ENCODE measurements at regions not wholly inside any gene's neighbourhood (a gene's known extent, or its start where the extent isn't known, plus 50 kb on each side); places are given as distances from the start of the nearest gene placed in this dataset.

GRCh38 chr2:7289697-7290096, 372.5 kb downstream of the RNF144A start:
- DNase-seq (ENCODE audit: low read depth), result no peak

DNA sequence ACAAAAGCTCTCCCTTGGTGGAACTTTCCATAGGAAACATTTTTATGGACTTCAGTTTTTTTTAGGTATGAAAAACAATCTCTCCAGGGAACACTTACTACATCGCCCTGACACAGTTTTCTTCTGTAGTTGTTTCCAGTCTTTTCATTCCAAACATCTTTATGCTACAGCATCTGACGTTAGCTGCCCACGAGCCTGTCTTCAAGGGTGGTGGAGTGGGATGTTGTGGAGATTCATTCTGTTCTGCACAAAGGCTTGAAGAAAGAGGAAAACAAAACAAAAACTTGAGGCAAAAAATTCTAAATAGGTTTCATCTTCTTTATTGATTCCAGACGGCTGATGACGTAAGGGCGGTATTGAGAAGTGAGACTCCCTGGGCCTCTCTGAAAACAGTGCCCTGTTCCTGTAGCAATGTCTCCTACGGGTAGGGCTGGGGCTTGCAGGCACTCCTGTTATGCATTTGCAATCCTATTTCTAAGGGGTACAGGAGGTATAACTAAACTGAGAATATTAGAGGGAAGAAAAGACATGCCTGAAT, 375.0 kb downstream of the RNF144A start:
- no peak for DNase-seq (ENCODE audit: low read depth)

DNA sequence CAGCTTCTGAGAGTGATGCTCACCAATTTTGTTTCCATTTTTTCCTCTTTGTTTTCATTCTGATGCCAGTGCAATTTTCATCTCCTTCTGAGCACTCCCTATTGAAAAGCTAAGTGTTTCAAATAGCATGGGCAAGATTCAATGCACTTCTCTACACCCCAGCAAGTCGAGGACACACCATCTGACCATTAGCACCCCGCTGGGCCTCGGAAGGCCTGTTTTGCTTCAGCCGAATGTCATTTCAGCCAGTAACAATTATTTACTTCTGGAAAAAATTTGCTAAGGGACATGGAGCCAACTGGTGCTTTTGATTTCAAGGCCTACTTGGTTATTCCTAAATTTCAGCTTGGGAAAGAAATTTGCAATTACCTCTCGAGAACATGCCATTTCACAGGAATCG, 392.4 kb downstream of the RNF144A start:
- no peak for DNase-seq (ENCODE audit: low read depth)

GRCh38 chr2:7324706-7325105, 407.5 kb downstream of the RNF144A start:
- DNase-seq (ENCODE audit: low read depth), result no peak

DNA sequence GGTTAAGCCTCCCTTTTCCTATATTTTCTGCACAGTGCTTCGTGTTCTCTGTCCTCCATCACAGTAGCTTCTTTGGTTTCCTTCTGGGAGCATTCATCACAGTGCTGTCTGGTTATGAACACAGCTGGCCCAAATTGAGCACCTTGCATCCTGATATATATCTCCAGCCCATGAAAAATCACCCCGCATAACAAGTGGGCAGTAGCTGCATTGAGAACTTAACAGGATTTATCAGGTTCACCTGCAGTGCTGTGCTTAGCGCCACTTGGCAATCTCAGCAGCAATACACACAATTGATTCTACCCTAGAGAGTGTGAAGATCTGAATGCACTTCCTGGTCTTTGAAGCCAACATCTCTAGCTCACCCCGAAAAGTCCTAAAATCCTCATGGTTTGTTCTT, 408.0 kb downstream of the RNF144A start:
- no peak for DNase-seq (ENCODE audit: low read depth)

DNA sequence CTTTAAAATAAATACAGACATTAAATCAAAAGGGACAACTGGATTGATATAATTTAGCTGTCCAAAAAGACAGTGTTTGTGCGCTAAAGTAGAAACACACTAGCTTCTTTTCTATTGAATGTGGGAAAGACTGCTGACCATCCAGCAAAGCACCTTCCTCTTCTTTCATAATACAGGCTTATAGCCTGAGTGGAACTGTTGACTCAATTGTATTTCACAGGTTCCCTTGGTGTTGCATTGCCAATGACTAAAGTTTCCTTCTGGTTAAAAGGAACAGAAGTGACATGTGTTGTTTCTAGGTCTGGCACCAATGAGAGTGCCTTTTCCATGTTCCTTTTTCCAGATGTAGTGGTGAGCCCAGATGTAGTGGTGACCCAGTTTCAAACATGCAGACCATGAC, 412.3 kb downstream of the RNF144A start:
- no peak for DNase-seq (ENCODE audit: low read depth)

DNA sequence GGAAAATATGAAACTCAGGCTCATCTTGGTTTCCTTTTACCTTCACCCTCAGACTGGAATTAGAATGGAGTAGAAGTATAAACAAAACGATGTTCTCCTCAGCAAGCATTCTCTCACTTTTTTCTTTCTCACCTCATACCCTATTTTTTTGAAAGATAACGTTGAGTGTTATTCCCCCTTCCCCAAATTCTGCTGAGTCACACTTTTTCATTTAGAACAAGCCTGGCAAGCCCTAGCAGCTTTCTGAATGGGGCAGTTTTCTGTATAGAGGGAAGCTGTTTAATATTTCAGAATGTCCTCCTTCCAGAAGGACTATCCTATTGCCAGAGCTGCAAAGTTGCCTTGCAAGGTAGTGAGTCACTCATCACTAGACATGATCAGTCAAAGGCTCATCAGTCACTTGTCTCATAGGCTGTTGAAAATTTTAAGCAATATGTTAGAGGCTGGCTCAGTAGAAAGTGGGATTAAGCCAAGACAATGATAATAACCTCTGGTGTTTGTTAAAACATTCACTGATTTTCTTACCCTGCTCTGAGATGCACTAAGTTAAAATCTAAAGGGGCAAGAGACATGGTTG, 416.1 kb downstream of the RNF144A start:
- DNase-seq (ENCODE audit: low read depth), result no peak

DNA sequence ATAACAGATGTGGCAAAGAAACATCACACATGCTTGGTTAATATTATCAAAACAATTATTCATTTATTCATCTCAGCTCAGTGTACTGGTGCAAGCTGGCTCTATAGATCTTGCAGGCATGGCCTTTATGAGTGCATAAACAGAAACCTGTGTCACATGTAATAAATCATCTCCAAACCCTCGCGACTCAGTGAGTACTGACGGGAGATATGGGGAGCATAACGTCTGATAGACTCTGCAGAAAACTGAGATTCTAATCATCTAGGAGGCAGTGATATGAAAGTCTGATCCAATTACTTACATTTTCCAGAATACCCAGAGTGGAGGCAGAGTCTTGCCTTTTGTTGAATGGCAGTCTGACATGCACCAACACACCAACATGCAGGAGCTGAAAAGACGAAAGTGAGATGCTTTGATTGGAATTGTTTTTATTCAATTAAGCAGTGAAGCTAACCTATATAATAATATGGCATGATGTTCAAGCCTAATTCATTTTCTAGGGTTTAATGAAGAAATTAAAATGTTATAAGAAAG, 416.8 kb downstream of the RNF144A start:
- DNase-seq (ENCODE audit: low read depth), result no peak

GRCh38 chr2:7338961-7339360, 421.7 kb downstream of the RNF144A start:
- DNase-seq (ENCODE audit: low read depth), result no peak

DNA sequence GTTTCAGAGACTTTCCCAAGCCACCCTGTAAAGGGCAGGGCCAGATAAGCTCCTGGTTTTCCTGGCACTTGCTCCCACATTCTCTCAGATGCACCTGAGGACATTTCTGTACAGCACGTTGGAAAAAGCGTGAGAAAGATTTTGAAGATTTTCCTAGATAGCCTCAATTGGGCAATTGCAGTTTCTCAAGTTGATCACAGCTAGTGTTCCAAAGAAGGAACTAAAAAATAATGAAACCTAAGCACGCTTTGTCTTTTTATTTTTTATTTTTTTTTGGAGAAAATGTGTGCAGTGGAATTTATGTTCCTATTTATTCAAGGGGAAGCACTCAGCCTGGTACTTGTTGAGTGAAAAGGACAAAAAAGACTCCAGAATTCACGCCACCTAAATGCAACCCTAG, 429.1 kb downstream of the RNF144A start:
- DNase-seq (ENCODE audit: low read depth), result no peak

- DNase-seq (ENCODE audit: low read depth), result no peak
Observed at GRCh38 chr2:7348761-7349160, 431.5 kb downstream of the RNF144A start.

GRCh38 chr2:7352191-7352590, 435.0 kb downstream of the RNF144A start:
- DNase-seq (ENCODE audit: low read depth), result no peak

DNA sequence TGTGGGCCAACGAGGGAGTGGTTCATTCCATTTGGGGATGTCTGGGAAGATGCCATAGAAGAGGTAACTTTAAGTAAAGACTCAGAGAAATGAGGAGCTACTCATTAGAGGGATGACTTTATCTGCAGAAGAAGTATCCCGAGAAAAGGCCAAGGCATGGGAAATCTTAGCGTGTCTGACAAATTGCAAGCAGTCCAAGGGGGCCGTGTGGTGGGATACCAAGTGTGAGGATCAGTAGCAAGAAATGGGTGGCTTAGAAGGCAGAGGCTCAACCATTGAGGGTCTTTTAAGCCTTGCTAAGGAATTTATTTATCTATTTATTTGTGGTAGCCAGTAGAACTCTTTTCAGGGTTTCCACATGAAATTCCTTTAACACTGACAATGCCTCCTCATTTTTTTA, 436.4 kb downstream of the RNF144A start:
- DNase-seq (ENCODE audit: low read depth), result no peak

- DNase-seq (ENCODE audit: low read depth), result no peak
Observed at GRCh38 chr2:7355781-7356180, 438.6 kb downstream of the RNF144A start.

DNA sequence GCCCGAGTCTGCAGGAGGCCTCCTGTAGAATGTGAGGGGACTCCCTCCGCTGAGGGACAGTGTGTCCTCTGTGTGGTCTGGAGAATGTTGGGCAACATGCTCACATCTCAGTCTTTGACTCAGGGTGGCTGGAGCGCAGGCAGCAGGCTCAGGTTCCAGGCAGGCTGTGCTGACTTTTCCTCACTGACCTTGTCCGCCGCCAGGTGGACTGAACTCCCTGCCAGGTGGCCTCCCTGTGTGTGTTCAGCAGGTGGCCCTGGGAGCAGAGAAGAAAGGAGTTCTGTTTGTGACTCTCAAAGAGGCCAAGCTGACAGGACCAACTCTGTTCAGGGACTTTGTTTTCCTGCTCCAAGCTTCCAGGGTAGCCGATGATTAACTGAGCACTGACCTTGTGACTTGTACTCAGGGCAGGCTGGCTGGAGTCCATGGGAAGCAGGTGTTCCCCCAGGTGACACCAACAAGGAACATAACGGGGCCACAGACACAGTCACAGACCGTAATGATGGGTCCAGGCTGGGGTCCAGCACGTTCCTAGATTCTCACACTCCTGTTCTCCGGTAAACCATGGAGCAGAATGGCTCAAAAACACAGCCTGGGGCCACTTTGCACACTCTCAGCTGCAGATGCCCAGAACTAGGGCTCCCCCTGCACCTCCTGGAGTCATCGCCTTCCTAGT, 439.8 kb downstream of the RNF144A start:
- no peak for DNase-seq (ENCODE audit: low read depth)

DNA sequence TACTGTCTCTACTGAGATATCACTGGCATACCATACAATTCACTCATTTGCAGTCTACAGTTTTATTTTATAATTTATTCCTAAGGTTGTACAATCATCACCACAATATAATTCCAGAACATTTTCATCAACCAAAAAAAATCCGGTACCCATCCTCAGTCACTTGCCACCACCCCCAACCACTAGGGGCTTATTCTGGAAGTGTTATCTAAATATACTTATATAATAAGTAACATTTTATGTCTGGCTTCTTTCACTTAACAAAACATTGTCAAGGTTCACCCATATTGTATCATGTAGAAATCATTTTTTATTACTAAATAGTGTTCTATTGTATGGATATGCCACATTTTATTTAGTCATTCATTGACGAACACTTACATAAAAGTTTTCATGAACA, 440.8 kb downstream of the RNF144A start:
- DNase-seq (ENCODE audit: low read depth), result no peak

- DNase-seq (ENCODE audit: low read depth), result no peak
Observed at GRCh38 chr2:7358865-7359447, 441.7 kb downstream of the RNF144A start.

GRCh38 chr2:7363906-7364305, 446.7 kb downstream of the RNF144A start:
- DNase-seq (ENCODE audit: low read depth), result no peak

- DNase-seq (ENCODE audit: low read depth), result no peak
Observed at GRCh38 chr2:7368211-7368610, 451.0 kb downstream of the RNF144A start.

- no peak for DNase-seq (ENCODE audit: low read depth)
Observed at GRCh38 chr2:7373156-7373555, 455.9 kb downstream of the RNF144A start.

DNA sequence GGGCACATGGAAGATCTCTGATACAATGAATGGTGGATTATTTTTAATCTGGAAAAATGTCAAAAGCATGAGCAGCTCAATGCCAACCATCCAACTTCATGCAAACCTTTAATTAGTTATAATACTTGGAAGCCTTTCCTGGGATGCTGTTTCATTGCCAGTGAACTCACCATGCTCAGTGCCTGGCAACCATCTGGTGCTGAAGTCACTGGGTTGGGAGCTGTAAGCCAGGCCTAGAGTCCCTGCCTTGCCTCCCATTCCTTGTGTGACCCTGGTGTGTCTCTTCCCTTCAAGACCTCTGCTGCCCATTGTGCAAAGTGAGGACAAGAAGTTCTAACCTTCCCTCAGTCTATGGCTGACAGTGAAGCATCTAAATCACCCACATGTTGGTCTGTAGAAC, 458.7 kb downstream of the RNF144A start:
- no peak for DNase-seq (ENCODE audit: low read depth)

DNA sequence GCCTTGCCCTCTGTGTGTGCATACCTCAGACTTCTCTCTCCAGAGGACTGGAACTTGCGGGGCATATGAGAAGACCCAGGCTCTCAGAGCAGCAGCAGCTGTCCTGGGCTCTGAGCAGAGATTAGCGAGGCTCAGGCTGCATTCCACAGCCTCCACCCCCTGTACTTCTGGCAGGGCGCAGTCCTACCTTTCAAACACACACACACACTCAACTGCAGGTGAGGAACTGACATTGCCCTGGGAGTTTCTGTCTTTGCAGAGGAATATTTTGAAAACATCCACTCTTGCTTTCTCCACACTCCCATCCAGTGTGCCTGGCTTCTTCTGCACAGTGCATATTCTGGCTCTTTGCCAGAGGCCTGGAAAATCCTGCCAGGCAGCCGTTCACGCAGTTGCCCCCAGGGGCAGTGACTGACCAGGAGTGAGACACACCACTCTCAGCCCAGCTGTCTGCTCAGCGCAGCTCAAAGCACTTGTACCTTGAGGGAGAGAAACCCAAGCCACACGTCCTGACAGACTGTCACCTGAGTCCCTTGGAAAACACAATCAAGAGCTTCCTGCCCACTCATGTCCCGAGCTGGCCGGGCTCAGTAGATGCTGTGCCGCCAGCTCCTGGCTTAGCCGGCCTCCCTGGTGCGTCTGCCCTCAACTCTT, 460.8 kb downstream of the RNF144A start:
- no peak for DNase-seq (ENCODE audit: low read depth)

DNA sequence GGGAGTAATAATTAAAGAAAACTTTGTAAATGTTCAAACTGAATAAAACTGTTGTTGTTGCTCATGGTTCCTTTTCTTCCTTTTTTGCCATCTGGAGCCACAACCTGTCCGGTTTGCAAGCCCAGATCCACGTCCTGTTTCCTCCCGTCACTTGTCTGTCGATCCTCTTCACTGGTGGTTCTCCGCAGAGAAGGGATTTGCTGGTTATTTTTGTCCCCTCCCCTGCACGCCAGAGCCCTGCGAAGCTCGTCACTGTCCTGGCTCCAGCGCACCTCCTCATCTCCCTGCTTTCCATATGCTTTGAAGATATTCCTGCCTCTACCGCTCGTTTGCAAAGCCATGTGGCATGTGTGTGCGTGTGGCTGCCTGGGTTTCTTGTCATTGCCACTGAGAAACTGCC, 461.4 kb downstream of the RNF144A start:
- DNase-seq (ENCODE audit: low read depth), result no peak

Data from activated T-helper 1 cell treated with Interleukin-2 at 50 U/mL for 16 hours (primary cell).